ENCODE measurements at regions not wholly inside any gene's neighbourhood (a gene's known extent, or its start where the extent isn't known, plus 50 kb on each side); places are given as distances from the start of the nearest gene placed in this dataset.
"Not testable (repeated sequence)": the region's sequence is repeated elsewhere in the genome, so short reads cannot be mapped to it uniquely, and the experiment has no call there.

DNA sequence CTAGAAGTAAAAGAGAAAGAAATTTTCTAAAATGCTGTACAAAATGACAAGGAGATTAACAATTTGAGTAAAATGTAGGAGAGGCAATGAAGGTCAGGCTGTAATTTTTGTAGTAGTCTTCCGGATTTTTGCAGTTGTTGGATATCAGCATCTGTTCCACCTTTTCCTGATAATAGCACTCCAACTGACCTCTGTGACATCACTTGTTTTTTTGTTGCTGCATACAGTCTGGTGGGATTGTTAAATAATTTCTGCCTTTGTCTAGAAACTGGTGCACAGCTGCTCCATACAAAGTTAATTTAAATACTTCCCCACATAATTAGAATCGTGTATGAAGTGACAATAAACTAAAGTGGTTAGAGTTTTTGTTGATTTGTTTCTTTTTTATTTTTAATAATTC lies 731.4 kb downstream of the PLOD2 start:
- no peak for FAIRE-seq
- DNase-seq (ENCODE audit: insufficient read length, low spot score), result no peak

DNA sequence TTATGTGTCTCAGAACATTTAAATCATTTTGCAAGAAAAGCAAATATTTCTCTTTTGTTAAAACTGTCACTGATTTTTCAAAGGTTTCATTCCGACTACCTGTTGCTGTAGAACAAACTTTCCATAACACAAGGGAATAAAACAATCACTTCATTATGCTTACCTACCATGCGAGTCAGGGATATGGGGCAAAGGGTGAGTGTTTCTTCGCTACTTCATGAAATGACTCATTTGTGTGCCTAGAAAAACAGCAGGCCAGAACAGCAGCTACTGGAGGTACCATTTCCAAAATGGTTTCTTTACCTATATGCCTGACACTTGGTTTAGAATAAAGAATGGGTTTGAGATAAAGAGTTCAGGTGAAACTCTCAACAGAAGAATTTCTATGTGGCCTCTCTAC lies 712.5 kb downstream of the PLOD2 start:
- FAIRE-seq, result no peak
- no peak for DNase-seq (ENCODE audit: insufficient read length, low spot score)

DNA sequence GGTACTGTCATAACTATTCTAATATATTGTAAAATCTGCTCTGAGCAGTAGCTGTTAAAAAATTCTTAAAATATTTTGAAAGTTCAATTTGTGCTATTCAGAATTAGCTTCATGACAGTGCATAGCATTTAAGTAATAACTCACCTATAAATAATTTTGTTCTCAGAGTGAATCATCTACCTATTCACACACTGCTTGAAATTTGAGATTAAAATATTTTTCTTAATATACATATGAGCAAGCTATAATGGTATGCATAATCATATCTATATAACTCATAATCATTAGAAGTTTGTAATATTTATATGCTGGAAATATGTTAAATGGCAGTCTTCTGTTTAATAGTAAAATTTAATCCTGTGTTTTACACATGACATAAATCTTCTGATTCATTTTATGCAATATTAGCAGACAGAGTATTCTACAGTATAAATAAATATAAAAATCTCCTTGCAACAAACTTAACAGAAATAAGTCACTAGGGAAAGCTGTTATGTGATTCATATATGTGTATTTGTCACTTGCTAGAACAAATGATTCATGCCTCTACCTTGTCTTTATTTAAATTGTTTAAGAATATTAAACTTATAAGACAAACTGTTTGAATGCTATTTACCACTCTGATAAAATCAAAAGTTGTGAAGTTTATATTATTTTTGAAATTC lies 710.8 kb downstream of the PLOD2 start:
- DNase-seq (ENCODE audit: insufficient read length, low spot score) (no peak), FAIRE-seq (no peak)

- no peak for DNase-seq (ENCODE audit: insufficient read length, low spot score)
- FAIRE-seq, result no peak
Observed at GRCh38 chr3:145457825-145458552, 703.0 kb downstream of the PLOD2 start.

- not testable (repeated sequence) for DNase-seq (ENCODE audit: insufficient read length, low spot score); FAIRE-seq
Observed at GRCh38 chr3:145459681-145460080, 701.3 kb downstream of the PLOD2 start.

DNA sequence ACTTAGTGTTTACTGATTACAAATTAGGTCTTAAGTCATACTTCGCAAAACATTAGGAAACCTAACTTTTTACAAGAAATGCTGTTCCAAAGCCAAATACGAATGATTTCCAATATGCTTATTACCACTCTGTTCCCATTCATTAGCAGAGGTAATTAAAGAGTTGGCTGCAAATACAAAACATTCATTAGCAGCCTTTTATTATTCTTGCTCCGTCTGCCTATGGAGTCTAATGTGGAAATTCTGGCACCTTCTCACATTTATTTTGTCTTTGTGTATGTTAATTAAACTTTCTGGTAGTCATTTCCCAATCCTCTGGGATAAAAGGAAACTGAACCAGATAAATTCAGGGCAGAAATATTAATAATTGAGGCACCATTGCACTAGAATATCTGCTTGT lies 689.0 kb downstream of the PLOD2 start:
- no peak for DNase-seq (ENCODE audit: insufficient read length, low spot score)
- no peak for FAIRE-seq

DNA sequence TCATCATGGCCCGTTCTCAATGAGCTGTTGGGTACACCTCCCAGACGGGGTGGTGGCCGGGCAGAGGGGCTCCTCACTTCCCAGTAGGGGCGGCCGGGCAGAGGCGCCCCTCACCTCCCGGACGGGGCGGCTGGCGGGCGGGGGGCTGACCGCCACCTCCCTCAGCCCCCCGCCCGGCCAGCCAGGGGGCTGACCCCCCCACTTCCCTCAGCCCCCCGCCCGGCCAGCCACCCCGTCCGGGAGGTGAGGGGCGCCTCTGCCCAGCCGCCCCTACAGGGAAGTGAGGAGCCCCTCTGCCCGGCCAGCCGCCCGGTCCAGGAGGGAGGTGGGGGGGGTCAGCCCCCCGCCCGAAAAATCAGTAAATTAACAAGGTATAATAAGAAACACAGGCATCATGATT lies 678.2 kb downstream of the PLOD2 start:
- FAIRE-seq, result not testable (repeated sequence)

DNA sequence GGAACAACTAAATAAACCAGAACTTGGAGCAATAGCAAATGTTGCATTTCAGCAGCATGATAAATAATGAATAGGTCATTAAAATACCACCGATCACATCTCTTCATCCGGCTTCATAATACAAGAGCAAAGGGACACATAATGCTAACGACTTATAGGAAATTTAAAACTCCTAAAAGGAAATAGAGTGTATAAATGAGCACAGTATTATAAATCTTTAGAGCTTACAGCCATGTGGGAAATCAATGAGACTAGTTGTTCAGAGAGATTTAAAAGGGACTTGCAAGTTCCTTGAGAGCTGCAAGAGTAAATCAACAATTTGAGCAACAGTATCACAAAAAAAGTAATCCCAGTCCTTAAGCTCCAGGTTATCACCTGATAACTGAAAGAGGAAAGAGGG lies 677.0 kb downstream of the PLOD2 start:
- DNase-seq (ENCODE audit: insufficient read length, low spot score) (no peak), FAIRE-seq (no peak)

More for the DNA sequence above, 678.2 kb downstream of the PLOD2 start:
- DNase-seq (ENCODE audit: insufficient read length, low spot score), result not testable (repeated sequence)

- FAIRE-seq (no peak), DNase-seq (ENCODE audit: insufficient read length, low spot score) (no peak)
Observed at GRCh38 chr3:145489011-145489410, 672.0 kb downstream of the PLOD2 start.

- no peak for FAIRE-seq
Observed at GRCh38 chr3:145490088-145491048, 670.6 kb downstream of the PLOD2 start.

DNA sequence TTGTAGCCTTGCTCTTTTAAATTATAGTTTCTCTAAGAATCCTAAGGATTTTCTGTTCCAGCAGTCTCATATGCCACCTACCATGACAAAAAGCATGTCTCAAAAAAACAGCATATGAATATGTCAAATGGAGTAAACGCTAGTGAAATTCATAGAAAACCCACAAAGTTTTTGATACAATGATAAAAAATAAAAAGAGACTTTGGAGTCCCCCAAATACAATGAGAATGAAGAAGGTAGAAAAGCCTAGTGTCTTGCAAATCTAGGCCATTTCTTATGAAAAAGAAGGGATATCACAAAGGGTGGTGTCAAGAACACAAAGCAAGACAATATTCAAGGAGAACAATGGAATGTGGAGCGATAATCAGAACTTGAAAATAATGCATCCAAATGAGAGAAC lies 668.5 kb downstream of the PLOD2 start:
- DNase-seq (ENCODE audit: insufficient read length, low spot score), result no peak
- no peak for FAIRE-seq

More at GRCh38 chr3:145490088-145491048, 670.6 kb downstream of the PLOD2 start:
- no peak for DNase-seq (ENCODE audit: insufficient read length, low spot score)

- not testable (repeated sequence) for FAIRE-seq; DNase-seq (ENCODE audit: insufficient read length, low spot score)
Observed at GRCh38 chr3:145517416-145517815, 643.6 kb downstream of the PLOD2 start.

- DNase-seq (ENCODE audit: insufficient read length, low spot score), result no peak
- FAIRE-seq, result no peak
Observed at GRCh38 chr3:145518639-145519038, 642.3 kb downstream of the PLOD2 start.

DNA sequence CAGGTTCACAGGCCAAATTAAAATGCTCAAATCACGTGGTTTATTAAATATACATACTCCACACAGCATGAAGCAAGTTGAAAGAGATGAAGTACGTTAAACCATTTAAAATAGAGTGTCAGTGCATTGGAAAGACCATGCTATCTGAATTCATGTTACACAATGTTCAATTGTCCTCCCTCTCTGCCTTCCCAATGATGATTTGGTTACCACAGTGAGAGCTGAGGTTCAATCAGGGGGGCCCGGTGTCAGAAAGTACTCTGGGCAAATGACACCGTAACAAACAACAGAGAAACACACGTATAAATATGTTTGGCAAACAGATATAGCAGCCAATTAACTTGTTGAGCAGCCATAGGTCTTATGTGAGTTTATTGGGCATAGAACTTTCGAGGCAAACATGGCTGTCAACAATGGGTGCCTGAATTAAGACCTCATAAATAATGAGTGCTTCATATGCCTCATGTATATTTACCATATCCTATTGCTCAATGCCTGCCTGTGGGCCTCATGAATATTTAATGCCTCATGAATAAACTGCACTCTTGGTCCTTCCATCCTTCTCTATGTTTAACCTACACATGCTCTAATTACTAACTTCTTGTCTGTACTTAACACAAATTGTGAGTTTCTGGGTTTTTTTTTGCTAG lies 641.5 kb downstream of the PLOD2 start:
- no peak for FAIRE-seq
- no peak for DNase-seq (ENCODE audit: insufficient read length, low spot score)

DNA sequence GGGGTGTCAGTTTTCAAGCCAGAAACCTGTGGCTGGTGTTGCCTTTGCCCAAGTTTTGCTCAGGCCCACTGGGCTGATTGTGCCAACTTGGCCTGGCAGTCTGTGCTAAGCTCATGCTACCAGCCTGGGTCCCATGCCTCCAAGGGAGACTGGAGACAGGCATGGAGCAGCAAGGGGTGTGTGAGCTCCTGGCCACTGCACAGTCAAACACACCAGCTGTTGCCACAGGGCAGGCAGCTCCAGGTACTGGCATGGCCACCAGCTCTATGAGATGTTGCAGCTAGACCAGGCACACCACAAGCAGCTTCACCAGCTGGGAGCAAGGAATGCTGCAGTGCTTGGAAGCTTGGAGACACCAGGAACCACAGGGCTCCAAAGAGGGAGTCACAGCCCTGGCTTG lies 638.8 kb downstream of the PLOD2 start:
- DNase-seq (ENCODE audit: insufficient read length, low spot score) (no peak), FAIRE-seq (no peak)

GRCh38 chr3:145522893-145523651 lies 637.9 kb downstream of the PLOD2 start:
- FAIRE-seq (no peak), DNase-seq (ENCODE audit: insufficient read length, low spot score) (no peak)

DNA sequence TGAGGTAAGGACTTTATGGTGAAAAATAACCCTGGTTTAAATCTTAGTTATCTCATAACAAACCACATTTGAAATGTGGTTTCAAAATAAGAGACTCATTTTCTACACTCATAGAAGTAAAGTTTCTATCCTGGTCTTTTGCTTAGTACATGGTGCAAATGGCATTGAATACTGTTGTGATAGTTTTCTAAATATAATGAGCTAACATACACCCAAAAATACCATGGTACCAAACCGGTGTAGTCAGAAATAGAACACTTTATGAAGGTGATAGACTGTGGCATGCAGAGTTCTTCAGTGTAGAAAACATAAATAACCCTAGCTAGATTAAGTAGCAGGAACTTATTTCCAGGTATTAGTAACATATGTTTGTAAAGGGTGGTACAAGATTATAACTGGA lies 629.4 kb downstream of the PLOD2 start:
- DNase-seq (ENCODE audit: insufficient read length, low spot score), result no peak
- no peak for FAIRE-seq

DNA sequence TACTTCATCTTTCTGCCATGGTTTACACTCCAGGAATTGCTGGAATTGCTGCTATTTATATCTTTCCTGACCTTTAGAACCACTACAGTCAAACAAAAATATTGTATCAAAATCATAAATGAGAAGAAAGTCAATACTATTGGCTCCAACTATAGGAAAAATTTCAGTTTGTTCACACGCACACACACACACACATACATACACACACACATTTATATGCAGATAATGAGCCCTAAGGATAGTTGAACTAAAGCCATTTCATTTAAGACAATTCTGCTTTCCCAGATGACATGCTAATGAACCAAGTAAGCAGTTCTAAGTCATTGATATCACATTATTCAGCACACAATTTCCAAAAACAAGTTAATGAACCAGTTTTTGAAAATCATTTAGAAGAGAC lies 627.3 kb downstream of the PLOD2 start:
- no peak for FAIRE-seq
- DNase-seq (ENCODE audit: insufficient read length, low spot score), result no peak

DNA sequence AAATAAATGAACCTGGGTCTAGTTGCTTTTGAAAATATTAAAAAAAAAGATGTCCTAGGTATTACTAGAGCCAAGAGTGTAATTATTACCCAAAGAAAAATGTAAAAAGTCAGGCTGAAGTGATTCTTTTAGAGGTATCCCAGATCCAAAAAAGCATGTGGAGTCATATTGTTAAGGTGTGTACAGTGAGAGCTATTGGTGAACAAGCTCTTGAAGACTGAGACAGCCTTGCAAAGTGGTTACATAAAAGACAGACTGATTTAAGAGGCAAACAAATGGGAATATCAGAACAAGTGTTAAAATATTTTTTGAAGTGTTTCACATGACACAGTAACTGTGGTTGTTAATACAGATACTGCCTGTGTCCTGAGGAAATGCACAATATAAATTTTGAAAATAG lies 624.5 kb downstream of the PLOD2 start:
- no peak for FAIRE-seq
- DNase-seq (ENCODE audit: insufficient read length, low spot score), result no peak

GRCh38 chr3:145550522-145550921 lies 610.5 kb downstream of the PLOD2 start:
- DNase-seq (ENCODE audit: insufficient read length, low spot score), result no peak
- FAIRE-seq, result no peak

All from GM19239 (cell line).